WERI-Rb-1 (cell line): ENCODE measurements at regions not wholly inside any gene's neighbourhood (a gene's known extent, or its start where the extent isn't known, plus 50 kb on each side); places are given as distances from the start of the nearest gene placed in this dataset.

ENCODE experiments used
- DNase-seq: peaks from one replicate; pipeline ENCODE4 v3.0.0-alpha.2; 2020
- H3K27ac ChIP-seq: fragments of 250-450 bp; sonication (Bioruptor Pico); 2 replicates; pipeline ENCODE4 v1.5.1; 2020; ENCODE audit warnings: mild to moderate bottlenecking, moderate library complexity
- H3K27me3 ChIP-seq: fragments of 250-450 bp; sonication (Bioruptor Pico); 2 replicates; pipeline ENCODE4 v1.5.1; 2021; ENCODE audit warnings: mild to moderate bottlenecking, low read depth, moderate library complexity; ENCODE audit not compliant: insufficient read depth, severe bottlenecking
- H3K36me3 ChIP-seq: fragments of 250-450 bp; sonication (Bioruptor Pico); 2 replicates; pipeline ENCODE4 v1.5.1; 2020; ENCODE audit warnings: mild to moderate bottlenecking, moderate library complexity
- H3K4me3 ChIP-seq: 2 replicates; pipeline ENCODE4 v1.5.1; 2011; ENCODE audit warnings: low read depth, mild to moderate bottlenecking, control low read depth, low read length
- H3K9me3 ChIP-seq: fragments of 250-450 bp; sonication (Bioruptor Pico); 2 replicates; pipeline ENCODE4 v1.5.1; 2021; ENCODE audit warnings: mild to moderate bottlenecking, moderate library complexity; ENCODE audit not compliant: severe bottlenecking
- TF ChIP-seq, protein P1 (sequence below): IDR thresholded peaks from 2 replicates; pipeline ENCODE4 v1.5.1; 2011; ENCODE audit warnings: low read depth, mild to moderate bottlenecking, control low read depth, inconsistent platforms, low read length

DNA sequence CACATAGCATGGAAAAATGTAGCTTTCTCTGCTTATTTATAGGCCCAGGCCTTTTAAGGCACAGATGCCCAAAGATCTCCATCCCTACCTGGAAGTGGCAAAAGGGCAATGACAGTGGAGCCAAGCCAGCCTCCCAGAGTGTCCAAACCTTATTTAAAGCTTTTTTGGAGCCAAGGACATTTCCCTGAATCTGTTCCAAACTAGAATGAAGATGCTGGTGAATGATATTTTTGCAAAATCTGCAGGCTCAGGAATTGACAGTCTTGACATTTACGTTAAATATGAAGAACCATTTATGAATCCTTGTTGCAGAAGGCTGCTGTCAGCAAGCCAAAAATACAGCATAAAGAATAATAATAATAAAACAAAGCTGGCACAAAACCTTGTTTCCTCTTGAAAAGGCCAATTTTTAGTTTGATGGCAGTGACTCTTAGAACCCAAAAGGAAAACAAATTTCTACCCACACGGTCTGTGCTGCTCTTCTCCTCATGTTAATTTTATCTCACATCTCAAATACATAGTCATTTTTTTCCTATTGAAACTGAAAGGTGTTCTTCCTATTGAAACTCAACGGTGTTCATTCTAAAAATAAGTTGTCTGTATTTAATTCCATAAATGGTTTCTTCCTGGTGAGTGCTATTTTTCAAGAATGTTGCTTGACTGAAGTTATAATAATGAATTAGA, 206.3 kb upstream of the TBL1X start:
- TF ChIP-seq, protein P1, sequence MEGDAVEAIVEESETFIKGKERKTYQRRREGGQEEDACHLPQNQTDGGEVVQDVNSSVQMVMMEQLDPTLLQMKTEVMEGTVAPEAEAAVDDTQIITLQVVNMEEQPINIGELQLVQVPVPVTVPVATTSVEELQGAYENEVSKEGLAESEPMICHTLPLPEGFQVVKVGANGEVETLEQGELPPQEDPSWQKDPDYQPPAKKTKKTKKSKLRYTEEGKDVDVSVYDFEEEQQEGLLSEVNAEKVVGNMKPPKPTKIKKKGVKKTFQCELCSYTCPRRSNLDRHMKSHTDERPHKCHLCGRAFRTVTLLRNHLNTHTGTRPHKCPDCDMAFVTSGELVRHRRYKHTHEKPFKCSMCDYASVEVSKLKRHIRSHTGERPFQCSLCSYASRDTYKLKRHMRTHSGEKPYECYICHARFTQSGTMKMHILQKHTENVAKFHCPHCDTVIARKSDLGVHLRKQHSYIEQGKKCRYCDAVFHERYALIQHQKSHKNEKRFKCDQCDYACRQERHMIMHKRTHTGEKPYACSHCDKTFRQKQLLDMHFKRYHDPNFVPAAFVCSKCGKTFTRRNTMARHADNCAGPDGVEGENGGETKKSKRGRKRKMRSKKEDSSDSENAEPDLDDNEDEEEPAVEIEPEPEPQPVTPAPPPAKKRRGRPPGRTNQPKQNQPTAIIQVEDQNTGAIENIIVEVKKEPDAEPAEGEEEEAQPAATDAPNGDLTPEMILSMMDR: no peak
- DNase-seq: no peak
- H3K4me3 ChIP-seq: no peak overlapping the region
- no peaks in the 10 kb centered on the region for H3K36me3 ChIP-seq
- peaks cover 9% of the 10 kb centered on the region for H3K27me3 ChIP-seq
- peaks cover 2% of the 10 kb centered on the region for H3K9me3 ChIP-seq
- H3K27ac ChIP-seq: no peak overlapping the region

DNA sequence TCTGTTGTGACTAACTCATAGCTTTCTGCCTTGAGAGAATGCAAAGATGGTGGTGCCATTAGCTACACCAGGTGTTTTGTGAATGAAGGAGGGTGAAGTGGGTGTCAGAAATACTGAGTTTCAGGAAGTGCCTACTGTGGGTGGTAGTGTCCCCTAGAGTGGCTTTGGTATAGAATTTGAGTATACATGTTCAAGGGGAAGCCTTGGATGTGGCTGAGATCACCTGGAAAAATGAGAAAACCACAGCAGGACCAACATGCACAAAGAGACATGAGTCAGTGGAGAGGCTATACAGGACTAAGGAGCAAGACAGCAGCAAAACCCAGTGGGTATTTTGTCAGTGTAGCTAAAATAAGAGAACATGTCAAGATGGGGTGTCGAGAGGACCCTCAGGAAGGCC, 204.3 kb upstream of the TBL1X start:
- H3K27ac ChIP-seq: no peak overlapping the region
- DNase-seq: no peak
- TF ChIP-seq, protein P1: no peak
- no peaks in the 10 kb centered on the region for H3K36me3 ChIP-seq
- H3K9me3 ChIP-seq: peaks cover 2% of the 10 kb centered on the region
- no peak overlapping the region for H3K4me3 ChIP-seq
- peaks cover 9% of the 10 kb centered on the region for H3K27me3 ChIP-seq

DNA sequence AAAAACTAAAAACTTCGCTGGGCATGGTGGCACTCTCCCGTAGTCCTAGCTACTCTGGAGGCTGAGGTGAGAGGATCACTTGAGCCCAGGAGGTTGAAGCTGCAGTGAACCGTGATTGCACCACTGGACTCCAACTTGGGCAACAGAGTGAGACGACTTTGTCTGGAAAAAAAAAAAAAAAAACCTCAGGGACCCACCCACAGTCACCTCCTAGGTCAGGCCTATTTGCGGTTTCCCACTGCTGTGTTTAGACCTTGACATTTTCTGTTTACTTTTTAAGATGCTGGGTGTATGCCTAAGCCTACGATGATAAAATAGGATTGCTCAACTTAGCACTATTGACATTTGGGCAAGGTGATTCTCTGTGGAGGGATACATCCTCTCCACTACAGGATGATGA, 197.4 kb upstream of the TBL1X start:
- DNase-seq: no peak
- no peaks in the 10 kb centered on the region for H3K9me3 ChIP-seq
- TF ChIP-seq, protein P1: no peak

DNA sequence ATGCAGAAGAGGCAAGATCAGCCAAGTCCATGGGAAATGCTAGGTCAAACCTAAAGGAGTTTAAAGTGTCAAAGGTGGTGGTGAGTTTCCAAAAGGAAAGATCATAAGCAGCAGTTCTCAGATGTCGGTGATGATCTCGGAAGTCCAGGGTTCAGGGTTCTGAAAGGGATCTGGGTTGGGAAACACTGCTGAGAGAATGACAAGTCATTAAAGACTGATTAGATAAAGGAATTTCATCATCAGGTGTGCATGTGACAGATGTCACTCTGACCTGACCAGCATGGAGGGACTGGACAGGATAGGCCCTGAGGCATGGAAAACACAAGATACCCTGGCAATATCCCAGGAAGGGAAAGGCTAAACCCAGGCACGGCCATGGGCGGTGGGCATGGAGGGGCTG, 195.7 kb upstream of the TBL1X start:
- Histone ChIP-seq H3K36me3 (no peaks in the 10 kb centered on the region), H3K4me3 (no peak overlapping the region), H3K27me3 (no peaks in the 10 kb centered on the region), H3K9me3 (no peaks in the 10 kb centered on the region), H3K27ac (no peak overlapping the region)
- DNase-seq: no peak
- TF ChIP-seq, protein P1: no peak

More for the DNA sequence above, 197.4 kb upstream of the TBL1X start:
- no peak overlapping the region for H3K4me3 ChIP-seq
- peaks cover 6% of the 10 kb centered on the region for H3K27me3 ChIP-seq
- H3K27ac ChIP-seq: no peak overlapping the region
- H3K36me3 ChIP-seq: no peaks in the 10 kb centered on the region

DNA sequence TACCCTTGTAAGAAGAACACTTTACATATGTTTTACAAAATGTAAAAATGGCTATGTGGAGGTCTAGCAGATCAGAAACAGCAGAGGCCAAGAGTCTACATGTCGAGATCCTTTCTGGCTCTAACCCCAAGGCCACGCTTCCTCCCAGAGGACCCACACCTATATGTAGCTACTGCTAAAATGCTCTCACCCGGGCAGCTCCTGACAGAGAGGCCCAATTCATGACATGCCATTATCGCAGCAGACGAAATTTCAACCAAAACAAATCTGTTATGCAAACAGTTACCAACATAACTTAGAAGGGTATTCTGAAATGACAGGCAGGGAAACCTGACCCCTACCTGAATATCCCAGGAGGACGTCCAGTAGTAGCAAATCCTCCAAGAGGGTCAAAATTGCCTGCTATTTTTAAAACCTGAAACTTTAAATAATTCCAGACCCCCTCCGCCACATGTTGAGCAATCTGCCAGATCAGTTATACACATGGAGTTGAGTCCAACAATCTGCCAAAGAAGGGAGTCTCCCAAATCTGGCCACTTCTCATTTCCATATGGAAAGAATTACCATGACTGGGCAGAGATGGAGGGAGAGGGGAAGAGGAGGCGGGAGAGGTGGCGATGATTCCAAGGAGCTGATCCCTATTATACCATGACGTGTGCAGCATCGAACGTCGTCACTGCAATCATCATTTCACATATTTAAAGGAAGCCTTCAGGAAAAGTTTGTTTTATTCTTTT, 192.9 kb upstream of the TBL1X start:
- Histone ChIP-seq H3K4me3 (no peak overlapping the region), H3K27me3 (no peaks in the 10 kb centered on the region), H3K27ac (no peak overlapping the region), H3K9me3 (no peaks in the 10 kb centered on the region), H3K36me3 (no peaks in the 10 kb centered on the region)
- DNase-seq: no peak
- TF ChIP-seq, protein P1: no peak
